ENCODE measurements at regions not wholly inside any gene's neighbourhood (a gene's known extent, or its start where the extent isn't known, plus 50 kb on each side); places are given as distances from the start of the nearest gene placed in this dataset.

- Histone ChIP-seq H3K36me3 (ENCODE audit: insufficient read depth, low read length) (no peaks in the 10 kb centered on the region), H3K4me3 (ENCODE audit: low read length) (no peak overlapping the region), H4K20me1 (ENCODE audit: insufficient read depth) (no peaks in the 10 kb centered on the region), H3K27me3 (ENCODE audit: insufficient read depth, low read depth, low read length) (no peaks in the 10 kb centered on the region), H3K9ac (ENCODE audit: low read length) (no peak overlapping the region), H3K79me2 (replicated peaks; ENCODE audit: insufficient read depth, low read length) (no peaks in the 10 kb centered on the region), H2AFZ (ENCODE audit: low read depth, low read length) (no peak overlapping the region), H3K9me3 (ENCODE audit: low read length) (no peaks in the 10 kb centered on the region), H3K27ac (ENCODE audit: low read length) (no peak overlapping the region), H3K4me2 (ENCODE audit: low read length) (no peak overlapping the region), H3K9me2 (ENCODE audit: insufficient read depth, low read length) (no peaks in the 10 kb centered on the region), H3F3A (ENCODE audit: insufficient read depth, low read length, poor library complexity, severe bottlenecking) (no peaks in the 10 kb centered on the region)
- no peak for TF ChIP-seq MXI1 (conservative IDR thresholded peaks at IDR 0.05; ENCODE audit: poor library complexity, severe bottlenecking)
- TF ChIP-seq REST (IDR thresholded peaks at IDR 0.05; ENCODE audit: borderline replicate concordance), result no peak
- no peak for TF ChIP-seq RAD21 (conservative IDR thresholded peaks at IDR 0.05)
- TF ChIP-seq EP300 (conservative IDR thresholded peaks at IDR 0.05; ENCODE audit: poor library complexity, severe bottlenecking), result no peak
- TF ChIP-seq TAF1 (IDR thresholded peaks at IDR 0.05; ENCODE audit: low read depth), result no peak
- no peak for TF ChIP-seq POLR2AphosphoS5 (IDR thresholded peaks at IDR 0.05)
- TF ChIP-seq EZH2 (IDR thresholded peaks at IDR 0.05; ENCODE audit: borderline replicate concordance, insufficient read depth, low read length, poor library complexity, severe bottlenecking), result no peak
Measured at GRCh38 chr12:86723326-86723725, 467.1 kb upstream of the MGAT4C start.

- Histone ChIP-seq H3K4me2 (ENCODE audit: low read length) (no peak overlapping the region), H2AFZ (ENCODE audit: low read depth, low read length) (no peak overlapping the region), H3K4me3 (ENCODE audit: low read length) (no peak overlapping the region), H3K9me2 (ENCODE audit: insufficient read depth, low read length) (no peaks in the 10 kb centered on the region), H3K36me3 (ENCODE audit: insufficient read depth, low read length) (no peaks in the 10 kb centered on the region), H3K9me3 (ENCODE audit: low read length) (no peaks in the 10 kb centered on the region), H4K20me1 (ENCODE audit: insufficient read depth) (no peaks in the 10 kb centered on the region), H3K27me3 (ENCODE audit: insufficient read depth, low read depth, low read length) (no peaks in the 10 kb centered on the region), H3F3A (ENCODE audit: insufficient read depth, low read length, poor library complexity, severe bottlenecking) (no peaks in the 10 kb centered on the region), H3K9ac (ENCODE audit: low read length) (no peak overlapping the region), H3K79me2 (replicated peaks; ENCODE audit: insufficient read depth, low read length) (no peaks in the 10 kb centered on the region), H3K27ac (ENCODE audit: low read length) (no peak overlapping the region)
- TF ChIP-seq SMC3 (conservative IDR thresholded peaks at IDR 0.05; ENCODE audit: poor library complexity) (no peak), EP300 (conservative IDR thresholded peaks at IDR 0.05; ENCODE audit: poor library complexity, severe bottlenecking) (no peak), MXI1 (conservative IDR thresholded peaks at IDR 0.05; ENCODE audit: poor library complexity, severe bottlenecking) (no peak)
- TF ChIP-seq, protein P1, sequence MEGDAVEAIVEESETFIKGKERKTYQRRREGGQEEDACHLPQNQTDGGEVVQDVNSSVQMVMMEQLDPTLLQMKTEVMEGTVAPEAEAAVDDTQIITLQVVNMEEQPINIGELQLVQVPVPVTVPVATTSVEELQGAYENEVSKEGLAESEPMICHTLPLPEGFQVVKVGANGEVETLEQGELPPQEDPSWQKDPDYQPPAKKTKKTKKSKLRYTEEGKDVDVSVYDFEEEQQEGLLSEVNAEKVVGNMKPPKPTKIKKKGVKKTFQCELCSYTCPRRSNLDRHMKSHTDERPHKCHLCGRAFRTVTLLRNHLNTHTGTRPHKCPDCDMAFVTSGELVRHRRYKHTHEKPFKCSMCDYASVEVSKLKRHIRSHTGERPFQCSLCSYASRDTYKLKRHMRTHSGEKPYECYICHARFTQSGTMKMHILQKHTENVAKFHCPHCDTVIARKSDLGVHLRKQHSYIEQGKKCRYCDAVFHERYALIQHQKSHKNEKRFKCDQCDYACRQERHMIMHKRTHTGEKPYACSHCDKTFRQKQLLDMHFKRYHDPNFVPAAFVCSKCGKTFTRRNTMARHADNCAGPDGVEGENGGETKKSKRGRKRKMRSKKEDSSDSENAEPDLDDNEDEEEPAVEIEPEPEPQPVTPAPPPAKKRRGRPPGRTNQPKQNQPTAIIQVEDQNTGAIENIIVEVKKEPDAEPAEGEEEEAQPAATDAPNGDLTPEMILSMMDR (IDR thresholded peaks at IDR 0.05; ENCODE audit: poor library complexity, severe bottlenecking), result no peak
Measured at GRCh38 chr12:86721713-86722397, 465.7 kb upstream of the MGAT4C start.

Data from neural cell (in vitro differentiated cells).